ENCODE measurements at regions not wholly inside any gene's neighbourhood (a gene's known extent, or its start where the extent isn't known, plus 50 kb on each side); places are given as distances from the start of the nearest gene placed in this dataset.
"Not testable (repeated sequence)": the region's sequence is repeated elsewhere in the genome, so short reads cannot be mapped to it uniquely, and the experiment has no call there.

DNA sequence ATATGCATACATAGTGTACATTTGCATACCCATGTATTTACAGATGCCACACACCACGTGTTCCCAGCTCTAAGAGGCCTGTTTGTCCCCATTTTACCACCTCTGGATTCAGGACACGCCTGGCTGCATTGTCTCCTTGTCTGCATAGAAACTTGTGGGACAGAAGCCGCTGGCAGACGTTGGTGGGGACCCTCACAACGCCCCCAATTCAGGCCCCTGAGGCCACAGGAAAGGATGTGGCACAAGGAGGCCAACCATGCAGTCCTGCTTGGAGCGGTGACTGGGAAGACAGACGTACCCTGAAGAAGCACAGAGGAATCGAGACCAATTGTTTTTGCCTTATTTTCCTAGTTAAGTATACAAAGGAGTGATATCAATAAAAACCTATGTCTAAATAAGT, 96.1 kb downstream of the ANKRD10 start:
- Histone ChIP-seq H3K4me1 (ENCODE audit: control insufficient read depth, insufficient read depth, low read length) (no peaks in the 10 kb centered on the region), H3K9me3 (ENCODE audit: control insufficient read depth, low read depth, low read length) (no peaks in the 10 kb centered on the region), H3K4me3 (ENCODE audit: low read length) (no peak overlapping the region), H3K27ac (ENCODE audit: low read length) (no peak overlapping the region), H3K27me3 (ENCODE audit: control insufficient read depth, insufficient read depth, low read length) (peaks cover 1% of the 10 kb centered on the region), H3K36me3 (ENCODE audit: control insufficient read depth, insufficient read depth, low read length) (no peaks in the 10 kb centered on the region)
- WGBS (ENCODE audit: insufficient coverage, low lambda C conversion rate): no CpG with 5 or more reads among the region's 8 CpGs
- DNase-seq: no peak

DNA sequence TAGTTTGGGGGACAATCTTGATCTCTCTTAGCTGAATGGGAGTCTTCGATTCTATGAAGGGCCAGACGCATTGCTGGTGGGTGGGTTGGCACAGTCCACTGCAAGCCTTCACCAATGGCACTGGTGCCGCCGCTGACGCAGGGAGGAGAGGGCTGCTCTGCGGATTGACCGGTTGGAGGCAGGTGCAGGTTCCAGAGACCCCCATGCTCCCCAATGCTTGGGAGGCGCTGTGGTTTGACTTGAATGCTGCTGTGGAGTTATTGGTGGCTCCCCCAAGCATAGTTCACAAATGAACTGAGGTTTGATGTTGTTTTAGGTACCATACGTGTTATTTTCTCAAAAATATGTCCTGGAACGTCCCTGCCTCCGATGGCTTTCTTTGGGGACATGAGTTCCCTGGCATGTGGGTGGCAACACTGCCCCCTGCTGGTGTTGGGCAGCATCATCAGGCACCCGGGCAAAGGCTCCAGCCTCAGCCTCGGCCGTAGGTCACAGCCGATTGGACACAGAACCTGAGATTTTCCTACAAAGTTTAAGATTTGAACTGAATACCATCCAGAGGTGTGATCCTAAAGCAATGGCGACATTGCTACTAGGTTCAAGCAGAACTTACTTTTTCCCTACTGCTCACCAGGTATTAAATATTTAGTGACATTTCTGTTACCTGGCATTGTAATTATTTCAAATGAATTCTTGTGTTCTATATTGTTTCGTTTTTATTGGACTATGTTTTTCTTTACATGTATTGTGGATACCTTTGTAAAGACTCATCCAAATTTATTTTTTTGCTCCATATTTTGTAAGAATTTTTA, 95.5 kb downstream of the ANKRD10 start:
- no peaks in the 10 kb centered on the region for H3K27me3 ChIP-seq (ENCODE audit: control insufficient read depth, insufficient read depth, low read length)
- peak; percentile 58 to 59 for DNase-seq
- no peaks in the 10 kb centered on the region for H3K4me1 ChIP-seq (ENCODE audit: control insufficient read depth, insufficient read depth, low read length)
- H3K9me3 ChIP-seq (ENCODE audit: control insufficient read depth, low read depth, low read length): no peaks in the 10 kb centered on the region
- no peaks in the 10 kb centered on the region for H3K36me3 ChIP-seq (ENCODE audit: control insufficient read depth, insufficient read depth, low read length)
- whole genome bisulfite sequencing (ENCODE audit: insufficient coverage, low lambda C conversion rate): 100% methylated on average over 1 of the region's 17 CpGs
- H3K27ac ChIP-seq (ENCODE audit: low read length): no peak overlapping the region
- H3K4me3 ChIP-seq (ENCODE audit: low read length): no peak overlapping the region

DNA sequence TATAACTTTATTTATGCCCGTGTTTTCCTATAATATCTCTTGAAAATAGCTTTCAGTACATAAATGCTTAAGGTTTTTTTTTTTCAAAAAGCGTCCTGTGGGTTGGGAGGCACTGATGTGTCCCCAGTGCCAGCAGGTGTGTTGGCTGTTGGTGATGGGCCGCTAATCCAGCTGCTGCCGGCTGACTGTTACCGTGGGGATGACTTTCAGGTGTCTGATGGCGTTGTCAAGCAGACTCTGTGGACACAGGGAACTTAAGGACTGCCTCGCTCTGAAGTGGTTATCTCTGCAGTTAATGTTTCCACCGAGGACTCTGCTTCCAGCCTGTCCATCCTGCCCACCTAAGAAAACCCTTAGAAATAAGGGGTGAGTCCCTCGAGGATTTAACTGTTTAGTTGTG, 94.5 kb downstream of the ANKRD10 start:
- no peaks in the 10 kb centered on the region for H3K4me1 ChIP-seq (ENCODE audit: control insufficient read depth, insufficient read depth, low read length)
- H3K9me3 ChIP-seq (ENCODE audit: control insufficient read depth, low read depth, low read length): no peaks in the 10 kb centered on the region
- H3K27me3 ChIP-seq (ENCODE audit: control insufficient read depth, insufficient read depth, low read length): no peaks in the 10 kb centered on the region
- peak in 1 of 2 donors; percentile 7 for DNase-seq
- no peak overlapping the region for H3K4me3 ChIP-seq (ENCODE audit: low read length)
- no peaks in the 10 kb centered on the region for H3K36me3 ChIP-seq (ENCODE audit: control insufficient read depth, insufficient read depth, low read length)
- no peak overlapping the region for H3K27ac ChIP-seq (ENCODE audit: low read length)
- WGBS (ENCODE audit: insufficient coverage, low lambda C conversion rate): 80% methylated on average over 1 of the region's 9 CpGs

DNA sequence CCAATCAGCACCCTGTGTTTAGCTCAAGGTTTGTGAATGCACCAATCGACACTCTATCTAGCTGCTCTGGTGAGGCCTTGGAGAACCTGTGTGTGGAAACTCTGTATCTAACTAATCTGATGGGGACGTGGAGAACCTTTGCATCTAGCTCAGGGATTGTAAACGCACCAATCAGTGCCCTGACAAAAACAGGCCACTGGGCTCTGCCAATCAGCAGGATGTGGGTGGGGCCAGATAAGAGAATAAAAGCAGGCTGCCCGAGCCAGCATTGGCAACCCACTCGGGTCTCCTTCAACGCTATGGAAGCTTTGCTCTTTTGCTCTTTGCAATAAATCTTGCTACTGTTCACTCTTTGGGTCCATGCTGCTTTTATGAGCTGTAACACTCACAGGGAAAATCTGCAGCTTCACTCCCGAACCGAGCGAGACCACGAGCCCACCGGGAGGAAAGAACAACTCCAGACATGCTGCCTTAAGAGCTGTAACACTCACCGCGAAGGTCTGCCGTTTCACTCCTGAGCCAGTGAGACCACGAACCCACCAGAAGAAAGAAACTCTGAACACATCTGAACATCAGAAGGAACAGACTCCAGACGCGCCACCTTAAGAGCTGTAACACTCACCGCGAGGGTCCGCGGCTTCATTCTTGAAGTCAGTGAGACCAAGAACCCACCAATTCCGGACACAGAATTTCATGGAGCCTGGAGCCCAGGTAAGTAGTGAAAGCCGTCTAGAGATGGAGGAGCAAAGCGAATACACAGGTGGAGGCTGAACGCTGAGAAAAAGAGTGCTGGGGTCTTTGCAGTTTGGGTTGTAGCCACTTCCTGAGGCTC, 92.8 kb downstream of the ANKRD10 start:
- not testable (repeated sequence) for DNase-seq; H3K27ac ChIP-seq (ENCODE audit: low read length); H3K27me3 ChIP-seq (ENCODE audit: control insufficient read depth, insufficient read depth, low read length); H3K4me1 ChIP-seq (ENCODE audit: control insufficient read depth, insufficient read depth, low read length); H3K9me3 ChIP-seq (ENCODE audit: control insufficient read depth, low read depth, low read length); H3K36me3 ChIP-seq (ENCODE audit: control insufficient read depth, insufficient read depth, low read length); H3K4me3 ChIP-seq (ENCODE audit: low read length)
- no CpG with 5 or more reads among the region's 25 CpGs for WGBS (ENCODE audit: insufficient coverage, low lambda C conversion rate)

DNA sequence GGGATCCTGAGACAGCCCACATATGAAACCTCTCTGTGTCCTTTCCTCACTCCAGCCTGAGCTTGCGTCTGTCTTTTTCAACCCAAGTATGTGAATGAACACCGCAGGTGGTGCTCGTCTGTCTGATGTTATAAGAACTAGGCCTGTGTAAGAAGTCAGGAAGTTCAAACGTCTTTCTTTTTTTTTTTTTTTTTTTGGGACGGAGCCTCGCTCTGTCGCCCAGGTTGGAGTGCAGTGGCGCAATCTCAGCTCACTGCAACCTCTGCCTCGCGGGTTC, 92.3 kb downstream of the ANKRD10 start:
- no CpG with 5 or more reads among the region's 10 CpGs for WGBS (ENCODE audit: insufficient coverage, low lambda C conversion rate)
- Histone ChIP-seq H3K4me3 (ENCODE audit: low read length) (no peak overlapping the region), H3K9me3 (ENCODE audit: control insufficient read depth, low read depth, low read length) (no peaks in the 10 kb centered on the region), H3K27ac (ENCODE audit: low read length) (no peak overlapping the region), H3K27me3 (ENCODE audit: control insufficient read depth, insufficient read depth, low read length) (no peaks in the 10 kb centered on the region), H3K4me1 (ENCODE audit: control insufficient read depth, insufficient read depth, low read length) (no peaks in the 10 kb centered on the region), H3K36me3 (ENCODE audit: control insufficient read depth, insufficient read depth, low read length) (no peaks in the 10 kb centered on the region)
- DNase-seq: no peak

DNA sequence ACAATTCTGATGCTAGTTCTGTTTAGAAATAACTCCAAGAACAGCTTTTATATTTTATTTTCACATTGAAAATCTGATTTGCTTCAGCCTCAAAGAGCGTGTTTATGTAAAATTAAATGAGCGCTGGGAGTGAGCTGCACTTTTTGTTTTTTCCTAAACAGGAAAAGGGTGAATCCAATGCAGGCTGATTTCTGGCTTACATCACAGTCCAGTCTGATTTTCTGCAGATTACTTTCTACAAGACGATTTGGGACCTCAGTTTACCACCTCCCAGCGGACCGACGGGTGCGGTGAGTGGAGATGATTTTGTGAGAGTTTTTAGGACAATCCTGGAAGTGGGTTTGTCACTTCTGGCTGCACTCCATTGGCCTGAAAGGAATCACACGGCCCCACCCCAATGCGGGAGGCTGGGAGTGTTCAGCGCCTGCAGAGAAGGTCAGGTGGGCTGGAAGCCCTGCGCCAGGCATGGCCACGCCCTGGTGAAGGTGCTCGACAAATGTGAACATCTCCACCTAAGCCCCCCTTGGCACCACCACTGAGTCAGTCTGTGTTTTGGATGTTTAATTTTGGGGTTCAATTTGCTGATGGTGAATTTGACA, 90.1 kb downstream of the ANKRD10 start:
- H3K36me3 ChIP-seq (ENCODE audit: control insufficient read depth, insufficient read depth, low read length): no peaks in the 10 kb centered on the region
- H3K27ac ChIP-seq (ENCODE audit: low read length): no peak overlapping the region
- H3K4me3 ChIP-seq (ENCODE audit: low read length): no peak overlapping the region
- DNase-seq: no peak
- H3K4me1 ChIP-seq (ENCODE audit: control insufficient read depth, insufficient read depth, low read length): no peaks in the 10 kb centered on the region
- no peaks in the 10 kb centered on the region for H3K9me3 ChIP-seq (ENCODE audit: control insufficient read depth, low read depth, low read length)
- WGBS (ENCODE audit: insufficient coverage, low lambda C conversion rate): no CpG with 5 or more reads among the region's 13 CpGs
- H3K27me3 ChIP-seq (ENCODE audit: control insufficient read depth, insufficient read depth, low read length): peaks cover 2% of the 10 kb centered on the region

DNA sequence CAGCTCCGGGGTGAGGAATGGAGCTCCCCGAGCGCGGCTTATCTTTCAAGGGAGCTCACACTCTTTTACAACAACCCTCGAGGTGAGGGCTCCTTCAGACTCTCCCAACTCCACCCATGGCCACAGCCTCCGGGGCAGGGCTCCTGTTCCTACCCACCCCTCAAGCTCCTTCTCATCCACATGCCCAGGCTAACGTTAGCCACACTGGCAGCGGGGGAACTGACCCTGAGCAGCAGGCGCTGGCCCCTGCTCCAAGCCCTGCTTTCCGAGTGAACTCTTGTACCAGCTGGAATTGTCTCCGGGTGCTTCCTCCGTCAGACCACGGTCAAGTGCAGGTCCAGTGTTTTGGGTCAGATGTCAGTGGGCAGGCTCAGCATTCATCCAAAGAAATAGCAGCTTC, 89.4 kb downstream of the ANKRD10 start:
- DNase-seq: no peak
- WGBS (ENCODE audit: insufficient coverage, low lambda C conversion rate): no CpG with 5 or more reads among the region's 13 CpGs
- no peaks in the 10 kb centered on the region for H3K9me3 ChIP-seq (ENCODE audit: control insufficient read depth, low read depth, low read length)

DNA sequence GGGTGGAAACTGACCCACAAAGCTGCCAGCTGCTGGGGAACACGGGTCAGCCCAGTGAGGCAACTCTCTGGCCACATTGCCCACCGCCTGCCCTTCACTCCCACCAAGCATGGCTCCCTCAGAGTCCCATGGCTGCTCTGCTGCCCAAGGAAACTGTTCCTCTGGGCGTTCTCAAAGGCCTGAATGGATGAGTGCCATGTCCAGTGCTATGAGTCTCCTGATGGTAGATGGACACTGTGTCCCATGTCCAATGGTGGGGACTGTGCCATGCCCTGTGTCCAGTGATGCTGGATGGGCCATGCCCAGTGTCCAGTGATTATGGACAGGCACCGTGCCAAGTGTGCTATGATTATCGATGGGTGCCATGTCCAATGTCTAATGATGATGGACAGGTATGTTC, 88.8 kb downstream of the ANKRD10 start:
- no CpG with 5 or more reads among the region's 5 CpGs for WGBS (ENCODE audit: insufficient coverage, low lambda C conversion rate)
- Histone ChIP-seq H3K4me1 (ENCODE audit: control insufficient read depth, insufficient read depth, low read length) (no peaks in the 10 kb centered on the region), H3K36me3 (ENCODE audit: control insufficient read depth, insufficient read depth, low read length) (no peaks in the 10 kb centered on the region), H3K4me3 (ENCODE audit: low read length) (no peak overlapping the region), H3K27me3 (ENCODE audit: control insufficient read depth, insufficient read depth, low read length) (peaks cover 11% of the 10 kb centered on the region), H3K9me3 (ENCODE audit: control insufficient read depth, low read depth, low read length) (no peaks in the 10 kb centered on the region), H3K27ac (ENCODE audit: low read length) (no peak overlapping the region)
- DNase-seq: no peak

More for the DNA sequence above, 89.4 kb downstream of the ANKRD10 start:
- Histone ChIP-seq H3K4me1 (ENCODE audit: control insufficient read depth, insufficient read depth, low read length) (no peaks in the 10 kb centered on the region), H3K27ac (ENCODE audit: low read length) (no peak overlapping the region), H3K4me3 (ENCODE audit: low read length) (no peak overlapping the region), H3K36me3 (ENCODE audit: control insufficient read depth, insufficient read depth, low read length) (no peaks in the 10 kb centered on the region), H3K27me3 (ENCODE audit: control insufficient read depth, insufficient read depth, low read length) (peaks cover 5% of the 10 kb centered on the region)

DNA sequence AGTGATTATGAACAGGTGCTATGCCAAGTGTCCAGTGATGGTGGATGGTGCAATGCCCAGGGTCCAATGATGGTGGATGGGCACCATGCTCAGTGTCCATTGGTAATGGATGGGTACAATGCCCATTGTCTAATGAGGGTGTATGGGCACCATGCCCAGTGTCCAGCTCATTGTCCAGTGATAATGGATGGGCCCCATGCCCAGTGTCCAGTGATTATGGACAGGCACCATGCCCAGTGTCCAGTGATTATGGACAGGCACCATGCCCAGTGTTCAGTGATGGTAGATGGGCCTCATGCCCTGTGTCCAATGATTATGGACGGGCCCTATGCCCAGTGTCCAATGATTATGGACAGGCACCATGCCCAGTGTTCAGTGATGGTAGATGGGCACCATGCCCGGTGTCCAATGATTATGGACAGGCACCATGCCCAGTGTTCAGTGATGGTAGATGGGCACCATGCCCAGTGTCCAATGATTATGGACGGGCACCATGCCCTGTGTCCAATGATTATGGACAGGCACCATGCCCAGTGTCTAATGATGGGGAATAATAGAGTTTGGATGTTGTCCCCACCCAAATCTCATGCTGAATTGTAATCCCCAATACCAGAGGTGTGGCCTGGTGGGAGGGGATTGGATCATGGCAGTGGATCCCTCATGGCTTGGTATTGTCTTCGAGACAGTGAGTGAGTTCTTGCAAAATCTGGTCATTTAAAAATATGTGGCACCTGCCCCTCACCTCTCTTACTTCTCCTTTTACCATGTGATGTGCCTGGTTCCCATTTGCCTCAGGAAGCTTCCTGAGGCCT, 87.8 kb downstream of the ANKRD10 start:
- Histone ChIP-seq H3K36me3 (ENCODE audit: control insufficient read depth, insufficient read depth, low read length) (no peaks in the 10 kb centered on the region), H3K27me3 (ENCODE audit: control insufficient read depth, insufficient read depth, low read length) (peaks cover 17% of the 10 kb centered on the region), H3K9me3 (ENCODE audit: control insufficient read depth, low read depth, low read length) (no peaks in the 10 kb centered on the region), H3K4me1 (ENCODE audit: control insufficient read depth, insufficient read depth, low read length) (no peaks in the 10 kb centered on the region), H3K27ac (ENCODE audit: low read length) (no peak overlapping the region), H3K4me3 (ENCODE audit: low read length) (no peak overlapping the region)
- WGBS (ENCODE audit: insufficient coverage, low lambda C conversion rate): no CpG with 5 or more reads among the region's 4 CpGs
- DNase-seq: no peak

Measured in large intestine (tissue), 3 donors.